Activated B cell treated with CpG ODN at 0.5 μM for 24 hours (primary cell): ENCODE measurements at regions not wholly inside any gene's neighbourhood (a gene's known extent, or its start where the extent isn't known, plus 50 kb on each side); places are given as distances from the start of the nearest gene placed in this dataset.

Experiments used
- ATAC-seq: fragments of 200-7000 bp; cut with Tn5 transposase; one replicate; pipeline ENCODE4 v1.10.0; 2021; ENCODE audit warnings: low read depth, mild to moderate bottlenecking, moderate library complexity
- CTCF ChIA-PET: fragments of 350-600 bp; sonication (Branson Sonifier 250); formaldehyde crosslinking; loops from one replicate; lab custom pipeline; 2021; ENCODE audit warnings: antibody characterized with exemption; lab: Charles Lee
- POLR2A ChIA-PET: fragments of 350-600 bp; sonication (Branson Sonifier 250); formaldehyde crosslinking; loops from one replicate; lab custom pipeline; 2021; ENCODE audit warnings: antibody characterized with exemption; lab: Charles Lee
- DNase-seq: peaks from one replicate; pipeline ENCODE4 v3.0.0; 2022
- H3K27ac Mint-ChIP-seq: one replicate; pipeline ENCODE4 v1.8.0; 2020; ENCODE audit warnings: mixed read lengths
- H3K27me3 Mint-ChIP-seq: one replicate; pipeline ENCODE4 v1.8.0; 2021; ENCODE audit warnings: mixed read lengths
- H3K36me3 Mint-ChIP-seq: one replicate; pipeline ENCODE4 v1.8.0; 2021; ENCODE audit warnings: low read depth, mixed read lengths
- H3K4me1 Mint-ChIP-seq: one replicate; pipeline ENCODE4 v1.8.0; 2021; ENCODE audit warnings: mixed read lengths
- H3K4me3 Mint-ChIP-seq: one replicate; pipeline ENCODE4 v1.8.0; 2020; ENCODE audit warnings: mild to moderate bottlenecking, mixed read lengths
- H3K9me3 Mint-ChIP-seq: one replicate; pipeline ENCODE4 v1.8.0; 2020; ENCODE audit warnings: mixed read lengths
- CTCF ChIP-seq: fragments of 200-600 bp; IDR thresholded peaks from one replicate; pipeline ENCODE4 v1.8.0; 2022; ENCODE audit warnings: antibody characterized with exemption, mild to moderate bottlenecking
- intact Hi-C: fragments of 100-400 bp; cut with micrococcal nuclease; formaldehyde crosslinking; loops from one replicate; pipeline ENCODE4 v1.15.1; 2024

- TF ChIP-seq CTCF = no peak
- ChIA-PET CTCF (interaction anchor here (1.0 kb wide), 1 partner anchor 10 kb away, joined by 4 read pairs; no protein-coding TSS in a partner anchor), POLR2A (no interaction called here)
- Mint-ChIP-seq H3K27ac (no peak overlapping the region), H3K9me3 (peaks cover 12% of the 10 kb centered on the region), H3K4me1 (no peaks in the 10 kb centered on the region), H3K36me3 (no peaks in the 10 kb centered on the region), H3K4me3 (no peak overlapping the region), H3K27me3 (no peaks in the 10 kb centered on the region)
- intact Hi-C loops = no loop called here
- DNase-seq (no peak), ATAC-seq (no peak)
Measured at GRCh38 chr12:19829100-19829853, 390.0 kb downstream of the AEBP2 start.

- Mint-ChIP-seq H3K4me3 (no peak overlapping the region), H3K27ac (no peak overlapping the region), H3K4me1 (no peaks in the 10 kb centered on the region), H3K27me3 (no peaks in the 10 kb centered on the region), H3K9me3 (peaks cover 12% of the 10 kb centered on the region), H3K36me3 (no peaks in the 10 kb centered on the region)
- no peak for TF ChIP-seq CTCF
- no peak for DNase-seq
- POLR2A ChIA-PET = no interaction called here
- no peak for ATAC-seq
- intact Hi-C loops = no loop called here
- CTCF ChIA-PET = interaction anchor here (1.0 kb wide), 1 partner anchor 12 kb away, joined by 4 read pairs; no protein-coding TSS in a partner anchor
Measured at GRCh38 chr12:19830446-19830845, 391.2 kb downstream of the AEBP2 start.

- no peak for ATAC-seq
- intact Hi-C loops = no loop called here
- no peak overlapping the region for H3K4me3 Mint-ChIP-seq
- DNase-seq = no peak
- ChIA-PET CTCF (no interaction called here), POLR2A (no interaction called here)
- H3K36me3 Mint-ChIP-seq = no peaks in the 10 kb centered on the region
- H3K27ac Mint-ChIP-seq = no peak overlapping the region
- no peaks in the 10 kb centered on the region for H3K27me3 Mint-ChIP-seq
- TF ChIP-seq CTCF = no peak
- no peaks in the 10 kb centered on the region for H3K4me1 Mint-ChIP-seq
- H3K9me3 Mint-ChIP-seq = peaks cover 17% of the 10 kb centered on the region
Measured at GRCh38 chr12:19833775-19834501, 394.6 kb downstream of the AEBP2 start.

GRCh38 chr12:19834592-19834991 is 395.3 kb downstream of the AEBP2 start:
- H3K27ac Mint-ChIP-seq = no peak overlapping the region
- no peak overlapping the region for H3K4me3 Mint-ChIP-seq
- ChIA-PET CTCF (no interaction called here), POLR2A (no interaction called here)
- no peaks in the 10 kb centered on the region for H3K36me3 Mint-ChIP-seq
- peaks cover 16% of the 10 kb centered on the region for H3K9me3 Mint-ChIP-seq
- H3K27me3 Mint-ChIP-seq = no peaks in the 10 kb centered on the region
- intact Hi-C loops = no loop called here
- no peak for TF ChIP-seq CTCF
- ATAC-seq = no peak
- no peaks in the 10 kb centered on the region for H3K4me1 Mint-ChIP-seq
- no peak for DNase-seq

GRCh38 chr12:19836056-19836455 is 396.8 kb downstream of the AEBP2 start:
- ChIA-PET POLR2A (no interaction called here), CTCF (no interaction called here)
- H3K4me1 Mint-ChIP-seq = no peaks in the 10 kb centered on the region
- intact Hi-C loops = no loop called here
- H3K4me3 Mint-ChIP-seq = no peak overlapping the region
- peaks cover 16% of the 10 kb centered on the region for H3K9me3 Mint-ChIP-seq
- no peak for ATAC-seq
- H3K36me3 Mint-ChIP-seq = no peaks in the 10 kb centered on the region
- H3K27me3 Mint-ChIP-seq = no peaks in the 10 kb centered on the region
- no peak for DNase-seq
- no peak for TF ChIP-seq CTCF
- no peak overlapping the region for H3K27ac Mint-ChIP-seq
